KMS-11 (cell line): ENCODE measurements at regions not wholly inside any gene's neighbourhood (a gene's known extent, or its start where the extent isn't known, plus 50 kb on each side); places are given as distances from the start of the nearest gene placed in this dataset.

ENCODE experiments used
- H2AFZ ChIP-seq: fragments of 200-600 bp; sonication (generic); 2 replicates; pipeline ENCODE4 v1.6.1; 2016; ENCODE audit warnings: antibody characterized with exemption, mixed run types, low read depth
- H3K27ac ChIP-seq: fragments of 200-600 bp; sonication (generic); 2 replicates; pipeline ENCODE4 v1.6.1; 2016; ENCODE audit warnings: mild to moderate bottlenecking, mixed run types
- H3K27me3 ChIP-seq: fragments of 200-600 bp; sonication (generic); 2 replicates; pipeline ENCODE4 v1.6.1; 2017; ENCODE audit warnings: mild to moderate bottlenecking, low read depth, mixed run types, moderate library complexity; ENCODE audit not compliant: insufficient read depth
- H3K36me3 ChIP-seq: fragments of 200-600 bp; sonication (generic); 2 replicates; pipeline ENCODE4 v1.6.1; 2017; ENCODE audit warnings: mild to moderate bottlenecking, mixed run types; ENCODE audit not compliant: insufficient read depth
- H3K4me1 ChIP-seq: fragments of 200-600 bp; sonication (generic); 2 replicates; pipeline ENCODE4 v1.6.1; 2016; ENCODE audit warnings: mild to moderate bottlenecking, low read depth, mixed run types; ENCODE audit not compliant: poor library complexity, severe bottlenecking
- H3K4me2 ChIP-seq: fragments of 200-600 bp; sonication (generic); 2 replicates; pipeline ENCODE4 v1.7.0; 2016; ENCODE audit warnings: mild to moderate bottlenecking, mixed run types
- H3K4me3 ChIP-seq: fragments of 200-600 bp; sonication (generic); IDR thresholded peaks from 2 replicates; pipeline ENCODE4 v1.6.1; 2017; ENCODE audit warnings: low read depth, low read length, mixed read lengths; ENCODE audit not compliant: insufficient read depth
- H3K79me2 ChIP-seq: fragments of 200-600 bp; sonication (generic); 2 replicates; pipeline ENCODE4 v1.6.1; 2016; ENCODE audit warnings: low read depth, mixed run types; ENCODE audit not compliant: insufficient read depth
- H3K9ac ChIP-seq: fragments of 200-600 bp; sonication (generic); 2 replicates; pipeline ENCODE4 v1.6.1; 2016; ENCODE audit warnings: mild to moderate bottlenecking, mixed run types
- H4K20me1 ChIP-seq: fragments of 200-600 bp; sonication (generic); 2 replicates; pipeline ENCODE4 v1.6.1; 2016; ENCODE audit warnings: mild to moderate bottlenecking, mixed run types; ENCODE audit not compliant: insufficient read depth
- CTCF ChIP-seq: fragments of 200-600 bp; sonication (generic); conservative IDR thresholded peaks from 2 replicates; pipeline ENCODE4 v1.6.1; 2017; ENCODE audit warnings: low read depth, mild to moderate bottlenecking, antibody characterized with exemption, low read length, moderate library complexity, mixed read lengths

DNA sequence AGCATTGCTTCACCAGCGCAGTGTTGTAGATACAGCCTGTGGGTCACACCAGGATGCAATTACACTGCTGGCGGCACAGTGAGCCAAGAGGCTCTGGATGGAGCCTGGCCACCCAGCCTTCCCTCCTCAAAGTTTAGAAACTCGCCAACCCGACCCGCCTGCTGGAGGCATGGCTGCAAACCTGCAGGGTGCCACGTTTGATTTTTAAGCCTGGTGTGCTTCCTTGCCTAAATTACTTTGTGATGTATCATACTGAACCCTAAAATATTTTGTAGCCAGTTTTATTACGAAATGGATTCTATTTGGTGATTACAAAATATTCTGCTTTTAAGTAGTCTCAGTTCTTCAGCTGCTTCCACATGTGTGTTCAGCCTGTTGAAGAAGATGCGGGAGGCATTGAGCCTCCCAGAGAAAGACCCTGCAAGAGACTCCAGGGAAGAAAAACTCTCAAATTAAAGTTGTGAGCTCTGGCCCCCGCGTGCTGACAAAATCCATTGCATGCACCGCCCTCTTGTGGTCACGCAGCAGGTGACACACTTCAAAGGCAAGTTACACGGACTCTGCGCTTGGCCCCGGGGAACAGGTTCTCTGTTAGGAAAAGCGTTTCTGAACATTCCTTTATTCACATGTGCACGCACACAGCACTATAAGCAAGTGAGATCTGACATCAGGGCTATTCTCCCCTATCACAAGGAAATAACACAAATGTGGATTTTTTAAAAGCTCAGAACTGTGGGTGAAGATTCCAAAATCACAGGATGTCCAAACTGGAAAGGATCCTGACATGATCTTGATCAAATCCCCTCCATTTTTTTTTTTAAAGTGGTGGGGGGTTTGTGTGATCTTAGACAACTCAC lies 63.0 kb upstream of the TWIST2 start:
- Histone ChIP-seq H3K79me2 (no peaks in the 10 kb centered on the region), H4K20me1 (no peaks in the 10 kb centered on the region), H3K4me1 (no peaks in the 10 kb centered on the region), H3K4me3 (no peak overlapping the region), H3K27ac (no peak overlapping the region), H3K36me3 (no peaks in the 10 kb centered on the region), H3K4me2 (no peak overlapping the region), H2AFZ (no peak overlapping the region), H3K9ac (no peak overlapping the region), H3K27me3 (no peaks in the 10 kb centered on the region)
- TF ChIP-seq CTCF = peak; percentile 88

GRCh38 chr2:238785528-238785860 lies 62.4 kb upstream of the TWIST2 start:
- Histone ChIP-seq H3K79me2 (no peaks in the 10 kb centered on the region), H4K20me1 (no peaks in the 10 kb centered on the region), H3K27me3 (no peaks in the 10 kb centered on the region), H3K4me1 (no peaks in the 10 kb centered on the region), H3K4me2 (no peak overlapping the region), H3K36me3 (no peaks in the 10 kb centered on the region), H3K27ac (no peak overlapping the region), H3K9ac (no peak overlapping the region), H2AFZ (no peak overlapping the region), H3K4me3 (no peak overlapping the region)
- TF ChIP-seq CTCF = no peak

- H3K36me3 ChIP-seq = no peaks in the 10 kb centered on the region
Observed at GRCh38 chr2:238786379-238786778, 61.5 kb upstream of the TWIST2 start.

GRCh38 chr2:238786792-238787490 lies 60.9 kb upstream of the TWIST2 start:
- Histone ChIP-seq H3K27ac (no peak overlapping the region), H3K79me2 (no peaks in the 10 kb centered on the region), H2AFZ (no peak overlapping the region), H3K4me2 (no peak overlapping the region), H4K20me1 (no peaks in the 10 kb centered on the region), H3K9ac (no peak overlapping the region), H3K36me3 (no peaks in the 10 kb centered on the region), H3K4me1 (no peaks in the 10 kb centered on the region), H3K27me3 (no peaks in the 10 kb centered on the region), H3K4me3 (no peak overlapping the region)
- no peak for TF ChIP-seq CTCF

More at GRCh38 chr2:238786379-238786778, 61.5 kb upstream of the TWIST2 start:
- Histone ChIP-seq H4K20me1 (no peaks in the 10 kb centered on the region), H2AFZ (no peak overlapping the region), H3K27ac (no peak overlapping the region), H3K9ac (no peak overlapping the region), H3K4me2 (no peak overlapping the region), H3K27me3 (no peaks in the 10 kb centered on the region), H3K4me1 (no peaks in the 10 kb centered on the region), H3K79me2 (no peaks in the 10 kb centered on the region), H3K4me3 (no peak overlapping the region)
- TF ChIP-seq CTCF = no peak
